ENCODE measurements at regions not wholly inside any gene's neighbourhood (a gene's known extent, or its start where the extent isn't known, plus 50 kb on each side); places are given as distances from the start of the nearest gene placed in this dataset.

- H3K27me3 Mint-ChIP-seq (ENCODE audit: unreplicated experiment): peaks cover 7% of the 10 kb centered on the region
- peaks cover 5% of the 10 kb centered on the region for H3K4me1 Mint-ChIP-seq (ENCODE audit: unreplicated experiment)
- H3K9me3 Mint-ChIP-seq (ENCODE audit: unreplicated experiment): no peaks in the 10 kb centered on the region
- peak; percentile 96 for TF ChIP-seq CTCF (IDR thresholded peaks at IDR 0.05; ENCODE audit: unreplicated experiment)
- H3K4me3 Mint-ChIP-seq (ENCODE audit: unreplicated experiment): no peak overlapping the region
- DNase-seq (ENCODE audit: low spot score): peak; percentile 86
- H3K36me3 Mint-ChIP-seq (ENCODE audit: low read depth, unreplicated experiment): no peaks in the 10 kb centered on the region
- no peak overlapping the region for H3K27ac Mint-ChIP-seq (ENCODE audit: unreplicated experiment)
Observed at GRCh38 chr9:135343837-135344522, 135.6 kb upstream of the PPP1R26 start.

GRCh38 chr9:135344523-135344901 lies 135.1 kb upstream of the PPP1R26 start:
- no peak for TF ChIP-seq CTCF (IDR thresholded peaks at IDR 0.05; ENCODE audit: unreplicated experiment)

DNA sequence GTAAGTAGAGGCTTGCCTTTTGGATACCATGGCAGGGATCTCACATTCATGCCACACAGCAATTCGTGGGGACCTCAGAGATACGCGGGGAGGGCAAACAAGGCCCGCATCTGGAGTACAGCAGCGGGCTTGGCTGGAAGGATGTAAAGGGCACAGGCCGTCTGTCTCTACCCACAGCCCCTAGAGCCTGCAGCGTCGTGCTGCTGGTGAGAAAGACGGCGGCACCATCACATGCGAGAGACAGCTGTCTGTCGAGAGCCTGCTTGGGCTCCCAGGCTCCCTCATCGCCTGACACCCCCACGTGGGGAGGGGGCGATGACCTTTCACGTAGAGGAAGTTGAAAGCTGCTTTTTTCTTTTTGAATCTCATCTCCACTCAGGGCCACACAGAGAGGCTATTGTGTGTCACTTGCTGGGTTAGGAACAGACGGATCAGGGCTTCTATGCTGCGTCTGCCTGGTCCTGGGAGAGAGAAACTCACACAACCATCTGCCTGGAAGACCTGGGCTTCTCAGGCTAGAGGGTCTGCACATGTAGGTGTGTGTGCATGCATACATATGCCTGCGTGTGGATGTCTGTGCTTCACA lies 134.6 kb upstream of the PPP1R26 start:
- H3K4me3 Mint-ChIP-seq (ENCODE audit: unreplicated experiment): no peak overlapping the region
- peaks cover 7% of the 10 kb centered on the region for H3K27me3 Mint-ChIP-seq (ENCODE audit: unreplicated experiment)
- H3K9me3 Mint-ChIP-seq (ENCODE audit: unreplicated experiment): no peaks in the 10 kb centered on the region
- no peak overlapping the region for H3K27ac Mint-ChIP-seq (ENCODE audit: unreplicated experiment)
- peaks cover 3% of the 10 kb centered on the region for H3K4me1 Mint-ChIP-seq (ENCODE audit: unreplicated experiment)
- DNase-seq (ENCODE audit: low spot score): no peak
- no peaks in the 10 kb centered on the region for H3K36me3 Mint-ChIP-seq (ENCODE audit: low read depth, unreplicated experiment)
- TF ChIP-seq CTCF (IDR thresholded peaks at IDR 0.05; ENCODE audit: unreplicated experiment): no peak

More at GRCh38 chr9:135344523-135344901, 135.1 kb upstream of the PPP1R26 start:
- H3K4me1 Mint-ChIP-seq (ENCODE audit: unreplicated experiment): peaks cover 5% of the 10 kb centered on the region
- H3K27me3 Mint-ChIP-seq (ENCODE audit: unreplicated experiment): peaks cover 7% of the 10 kb centered on the region
- no peak overlapping the region for H3K4me3 Mint-ChIP-seq (ENCODE audit: unreplicated experiment)
- no peaks in the 10 kb centered on the region for H3K36me3 Mint-ChIP-seq (ENCODE audit: low read depth, unreplicated experiment)
- no peaks in the 10 kb centered on the region for H3K9me3 Mint-ChIP-seq (ENCODE audit: unreplicated experiment)
- no peak for DNase-seq (ENCODE audit: low spot score)
- H3K27ac Mint-ChIP-seq (ENCODE audit: unreplicated experiment): no peak overlapping the region

DNA sequence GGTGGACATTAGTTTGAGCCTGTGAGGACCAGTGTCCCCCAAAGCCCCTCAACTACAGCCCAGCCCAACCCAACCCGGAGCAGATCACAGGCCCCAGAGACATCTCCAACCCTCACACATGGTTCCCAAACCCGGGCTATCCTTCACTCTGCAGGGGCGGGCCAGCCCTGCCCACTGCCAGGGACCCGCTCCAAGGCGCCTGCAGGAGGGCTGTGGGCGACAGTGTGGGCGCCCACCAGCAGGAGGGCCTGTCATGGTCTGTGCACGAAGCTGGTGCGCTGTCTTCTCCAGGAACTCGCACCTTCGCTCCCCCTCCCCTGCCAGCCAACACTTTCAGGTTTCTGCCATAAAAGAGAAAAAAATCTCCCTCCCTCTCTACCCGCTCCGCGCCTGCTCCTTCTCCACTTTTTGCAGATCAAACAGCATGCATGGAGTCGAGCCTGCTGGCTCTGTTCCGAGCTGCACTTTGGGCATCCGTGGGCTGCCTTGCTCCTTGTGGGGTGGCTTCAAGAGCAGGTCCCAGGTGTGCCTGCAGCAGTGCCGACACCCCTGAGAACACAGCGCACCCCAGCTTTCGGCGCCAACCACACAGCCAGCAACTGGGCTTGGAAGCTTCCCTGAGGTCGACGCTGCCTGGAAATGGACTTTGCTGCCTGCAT lies 133.7 kb upstream of the PPP1R26 start:
- no peak for TF ChIP-seq CTCF (IDR thresholded peaks at IDR 0.05; ENCODE audit: unreplicated experiment)
- Mint-ChIP-seq H3K9me3 (ENCODE audit: unreplicated experiment) (no peaks in the 10 kb centered on the region), H3K4me3 (ENCODE audit: unreplicated experiment) (no peak overlapping the region), H3K27ac (ENCODE audit: unreplicated experiment) (no peak overlapping the region), H3K36me3 (ENCODE audit: low read depth, unreplicated experiment) (no peaks in the 10 kb centered on the region), H3K27me3 (ENCODE audit: unreplicated experiment) (peaks cover 5% of the 10 kb centered on the region), H3K4me1 (ENCODE audit: unreplicated experiment) (no peaks in the 10 kb centered on the region)
- DNase-seq (ENCODE audit: low spot score): no peak
